ENCODE measurements at regions not wholly inside any gene's neighbourhood (a gene's known extent, or its start where the extent isn't known, plus 50 kb on each side); places are given as distances from the start of the nearest gene placed in this dataset.

DNA sequence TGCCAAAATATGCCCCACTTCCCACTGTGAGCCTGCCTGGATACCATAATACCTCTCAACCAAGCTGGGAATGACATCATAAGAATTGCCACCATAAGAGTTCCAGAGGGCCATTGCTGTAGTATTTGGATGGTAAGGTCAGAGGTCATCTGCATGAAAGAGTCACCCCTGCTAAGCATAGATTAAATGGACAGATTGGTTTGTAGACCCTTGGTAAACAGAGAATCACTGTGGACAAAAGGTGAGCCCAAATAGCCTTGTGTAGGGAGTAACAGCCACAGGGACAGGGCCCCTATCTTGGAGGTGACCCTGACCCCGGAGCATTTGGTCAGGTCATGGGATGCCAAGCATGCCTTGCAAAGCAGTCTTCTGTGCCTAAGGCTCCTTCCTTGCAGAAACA is 129.7 kb downstream of the GPAM start:
- no peaks in the 10 kb centered on the region for H3K36me3 ChIP-seq (ENCODE audit: control insufficient read depth, insufficient read depth, low read length)
- H3K27me3 ChIP-seq (ENCODE audit: control insufficient read depth, insufficient read depth, low read length), result no peaks in the 10 kb centered on the region
- H3K9me3 ChIP-seq (ENCODE audit: control insufficient read depth, insufficient read depth, low read length), result no peaks in the 10 kb centered on the region
- H3K9ac ChIP-seq (ENCODE audit: low read depth, low read length), result no peak overlapping the region
- no peaks in the 10 kb centered on the region for H3K4me1 ChIP-seq (ENCODE audit: control insufficient read depth, insufficient read depth, low read length)
- no peak overlapping the region for H3K4me3 ChIP-seq (ENCODE audit: low read depth, low read length)

DNA sequence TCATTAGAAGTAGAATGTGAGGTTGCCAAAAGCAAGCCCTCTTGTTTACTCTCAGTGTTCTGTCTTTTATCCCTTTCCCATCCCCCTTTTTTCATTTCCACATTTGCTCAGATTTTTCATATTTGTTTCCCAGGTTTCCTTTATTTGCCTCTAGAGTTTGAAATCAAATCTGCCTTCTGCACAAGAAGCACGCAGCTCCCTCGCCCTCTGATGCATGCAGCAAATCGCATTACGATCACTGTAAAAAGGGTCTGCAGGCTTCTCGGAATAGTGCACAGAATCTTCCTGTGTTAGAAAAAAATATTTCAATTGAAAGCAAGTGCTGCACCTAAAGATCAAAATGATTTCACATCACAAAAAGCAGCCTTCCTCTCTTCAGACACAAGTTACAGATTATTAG is 129.0 kb downstream of the GPAM start:
- Histone ChIP-seq H3K36me3 (ENCODE audit: control insufficient read depth, insufficient read depth, low read length) (no peaks in the 10 kb centered on the region), H3K27me3 (ENCODE audit: control insufficient read depth, insufficient read depth, low read length) (no peaks in the 10 kb centered on the region), H3K4me1 (ENCODE audit: control insufficient read depth, insufficient read depth, low read length) (no peaks in the 10 kb centered on the region), H3K9ac (ENCODE audit: low read depth, low read length) (no peak overlapping the region), H3K9me3 (ENCODE audit: control insufficient read depth, insufficient read depth, low read length) (no peaks in the 10 kb centered on the region), H3K4me3 (ENCODE audit: low read depth, low read length) (no peak overlapping the region)

DNA sequence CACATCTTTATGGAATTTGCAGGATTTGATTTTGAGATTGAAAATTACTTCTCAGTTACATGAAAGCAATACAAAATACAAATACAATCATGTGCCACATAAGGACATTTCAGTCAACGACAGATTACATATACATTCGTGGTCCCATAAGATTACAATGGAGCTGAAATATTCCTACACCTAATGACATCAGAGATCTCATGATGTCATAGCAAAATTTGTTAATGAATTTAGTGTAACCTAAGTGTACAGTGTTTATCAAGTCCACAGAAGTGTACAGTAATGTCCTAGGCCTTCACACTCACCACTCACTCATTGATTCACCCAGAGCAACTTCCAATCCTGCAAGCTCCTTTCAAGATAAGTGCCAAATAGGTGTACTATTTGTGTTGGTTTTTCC is 126.5 kb downstream of the GPAM start:
- Histone ChIP-seq H3K4me3 (ENCODE audit: low read depth, low read length) (no peak overlapping the region), H3K27me3 (ENCODE audit: control insufficient read depth, insufficient read depth, low read length) (peaks cover 3% of the 10 kb centered on the region), H3K4me1 (ENCODE audit: control insufficient read depth, insufficient read depth, low read length) (no peaks in the 10 kb centered on the region), H3K9ac (ENCODE audit: low read depth, low read length) (no peak overlapping the region), H3K9me3 (ENCODE audit: control insufficient read depth, insufficient read depth, low read length) (no peaks in the 10 kb centered on the region), H3K36me3 (ENCODE audit: control insufficient read depth, insufficient read depth, low read length) (no peaks in the 10 kb centered on the region)

DNA sequence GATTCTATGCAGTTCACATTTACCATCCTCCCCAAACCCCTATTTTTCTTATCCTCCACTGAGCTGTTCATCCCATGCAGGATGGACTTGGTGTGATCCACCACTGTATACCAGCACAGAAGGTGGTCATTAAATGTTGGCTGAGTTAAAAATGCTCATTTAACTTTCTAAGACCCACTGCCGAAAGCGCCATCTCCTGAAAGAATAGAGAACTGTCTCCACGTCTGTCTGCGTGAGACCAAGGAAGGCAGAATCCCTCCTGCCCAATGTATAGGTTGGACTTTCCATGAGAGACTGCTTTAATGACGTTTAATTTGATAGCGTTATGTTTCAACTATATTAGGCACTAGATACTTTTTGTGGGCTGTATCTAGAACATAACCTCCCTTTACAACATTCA is 124.3 kb downstream of the GPAM start:
- Histone ChIP-seq H3K4me1 (ENCODE audit: control insufficient read depth, insufficient read depth, low read length) (no peaks in the 10 kb centered on the region), H3K27me3 (ENCODE audit: control insufficient read depth, insufficient read depth, low read length) (peaks cover 3% of the 10 kb centered on the region), H3K9me3 (ENCODE audit: control insufficient read depth, insufficient read depth, low read length) (no peaks in the 10 kb centered on the region), H3K36me3 (ENCODE audit: control insufficient read depth, insufficient read depth, low read length) (no peaks in the 10 kb centered on the region), H3K9ac (ENCODE audit: low read depth, low read length) (no peak overlapping the region), H3K4me3 (ENCODE audit: low read depth, low read length) (no peak overlapping the region)

DNA sequence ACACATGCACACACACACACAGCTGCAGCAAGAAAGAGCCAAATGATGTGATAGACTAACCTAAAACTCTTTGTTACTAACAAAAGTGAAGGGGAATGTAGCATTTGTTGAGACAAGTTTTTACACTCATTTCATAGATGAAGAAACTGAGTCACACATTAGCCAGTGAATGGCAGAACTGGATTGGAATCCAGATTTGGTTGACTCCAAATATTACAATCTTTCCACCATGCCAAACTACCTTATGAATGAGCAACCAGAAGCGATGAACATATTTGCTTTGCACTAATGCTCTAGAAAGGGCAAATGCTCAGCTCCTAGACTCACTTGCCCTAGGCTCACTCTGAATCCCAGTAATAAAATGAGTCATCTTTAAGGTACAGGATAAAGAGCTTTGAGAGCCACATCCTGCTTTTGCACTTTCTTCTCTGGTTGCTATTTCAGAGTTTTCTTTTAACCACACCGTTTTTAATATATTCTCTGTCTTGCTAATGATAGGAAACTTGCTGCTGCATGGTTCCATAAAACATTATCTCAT is 111.9 kb downstream of the GPAM start:
- Histone ChIP-seq H3K4me1 (ENCODE audit: control insufficient read depth, insufficient read depth, low read length) (no peaks in the 10 kb centered on the region), H3K9me3 (ENCODE audit: control insufficient read depth, insufficient read depth, low read length) (no peaks in the 10 kb centered on the region), H3K36me3 (ENCODE audit: control insufficient read depth, insufficient read depth, low read length) (no peaks in the 10 kb centered on the region), H3K9ac (ENCODE audit: low read depth, low read length) (no peak overlapping the region), H3K27me3 (ENCODE audit: control insufficient read depth, insufficient read depth, low read length) (no peaks in the 10 kb centered on the region), H3K4me3 (ENCODE audit: low read depth, low read length) (no peak overlapping the region)

DNA sequence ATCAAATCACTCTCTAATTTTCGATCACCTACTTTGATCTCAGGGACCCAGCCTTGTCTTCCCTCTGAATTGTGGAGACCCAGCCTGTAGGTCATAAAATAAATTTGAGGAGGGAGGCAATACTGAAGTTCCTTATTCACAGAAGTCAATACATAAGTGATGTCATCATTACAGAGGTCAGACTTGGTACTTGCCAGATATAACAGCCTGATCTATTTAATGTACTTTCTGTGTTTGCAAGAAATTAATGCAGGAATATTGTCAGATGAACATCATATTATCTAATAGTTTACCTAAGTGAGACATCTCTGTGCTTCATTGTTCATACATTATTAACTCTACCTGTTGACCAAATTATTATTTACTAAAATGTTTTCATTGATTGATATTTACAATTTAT is 105.6 kb downstream of the GPAM start:
- Histone ChIP-seq H3K27me3 (ENCODE audit: control insufficient read depth, insufficient read depth, low read length) (no peaks in the 10 kb centered on the region), H3K36me3 (ENCODE audit: control insufficient read depth, insufficient read depth, low read length) (no peaks in the 10 kb centered on the region), H3K4me1 (ENCODE audit: control insufficient read depth, insufficient read depth, low read length) (peaks cover 6% of the 10 kb centered on the region), H3K4me3 (ENCODE audit: low read depth, low read length) (no peak overlapping the region), H3K9me3 (ENCODE audit: control insufficient read depth, insufficient read depth, low read length) (no peaks in the 10 kb centered on the region), H3K9ac (ENCODE audit: low read depth, low read length) (no peak overlapping the region)

DNA sequence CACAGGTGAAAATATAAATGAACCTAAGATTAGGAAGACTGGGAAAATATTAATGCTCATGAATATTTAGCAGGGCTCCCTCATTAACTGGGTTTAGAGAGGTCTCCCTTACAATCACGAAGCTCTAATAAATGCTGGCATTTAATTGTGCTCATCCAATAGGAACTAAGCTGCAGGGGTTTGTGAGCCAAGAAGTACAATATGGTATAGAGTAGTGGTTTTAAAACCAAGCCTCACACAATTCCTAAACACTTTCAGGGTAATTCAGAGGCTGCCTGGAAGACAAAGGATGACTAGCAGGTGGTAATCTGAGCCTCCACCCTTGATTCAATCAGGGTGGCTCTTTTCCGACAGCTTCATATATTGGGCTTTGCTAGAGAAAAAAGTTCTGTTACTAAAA is 103.3 kb downstream of the GPAM start:
- no peaks in the 10 kb centered on the region for H3K9me3 ChIP-seq (ENCODE audit: control insufficient read depth, insufficient read depth, low read length)
- H3K36me3 ChIP-seq (ENCODE audit: control insufficient read depth, insufficient read depth, low read length), result no peaks in the 10 kb centered on the region
- no peak overlapping the region for H3K4me3 ChIP-seq (ENCODE audit: low read depth, low read length)
- peaks cover 6% of the 10 kb centered on the region for H3K4me1 ChIP-seq (ENCODE audit: control insufficient read depth, insufficient read depth, low read length)
- no peaks in the 10 kb centered on the region for H3K27me3 ChIP-seq (ENCODE audit: control insufficient read depth, insufficient read depth, low read length)
- H3K9ac ChIP-seq (ENCODE audit: low read depth, low read length), result no peak overlapping the region

DNA sequence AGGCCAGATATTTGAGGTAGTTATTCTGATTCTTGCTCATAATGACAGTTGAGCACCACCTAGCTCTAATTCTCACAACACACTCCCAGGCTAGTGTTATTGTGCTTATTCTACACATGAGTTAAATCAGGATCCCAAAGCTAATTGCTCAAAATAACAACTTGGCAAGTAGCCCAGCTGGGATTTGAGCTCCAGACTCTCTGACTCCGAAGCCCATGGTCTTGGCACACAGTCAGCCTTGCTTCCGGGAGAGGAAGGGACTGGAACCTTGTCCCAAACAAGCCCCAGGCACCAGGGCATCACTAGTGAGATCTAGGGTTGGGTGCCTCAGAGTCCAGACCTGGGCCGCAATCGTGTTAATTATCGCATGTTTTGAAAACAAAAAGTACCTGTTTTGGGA is 101.4 kb downstream of the GPAM start:
- Histone ChIP-seq H3K4me3 (ENCODE audit: low read depth, low read length) (no peak overlapping the region), H3K9me3 (ENCODE audit: control insufficient read depth, insufficient read depth, low read length) (no peaks in the 10 kb centered on the region), H3K4me1 (ENCODE audit: control insufficient read depth, insufficient read depth, low read length) (peaks cover 6% of the 10 kb centered on the region), H3K27me3 (ENCODE audit: control insufficient read depth, insufficient read depth, low read length) (no peaks in the 10 kb centered on the region), H3K9ac (ENCODE audit: low read depth, low read length) (no peak overlapping the region), H3K36me3 (ENCODE audit: control insufficient read depth, insufficient read depth, low read length) (no peaks in the 10 kb centered on the region)

DNA sequence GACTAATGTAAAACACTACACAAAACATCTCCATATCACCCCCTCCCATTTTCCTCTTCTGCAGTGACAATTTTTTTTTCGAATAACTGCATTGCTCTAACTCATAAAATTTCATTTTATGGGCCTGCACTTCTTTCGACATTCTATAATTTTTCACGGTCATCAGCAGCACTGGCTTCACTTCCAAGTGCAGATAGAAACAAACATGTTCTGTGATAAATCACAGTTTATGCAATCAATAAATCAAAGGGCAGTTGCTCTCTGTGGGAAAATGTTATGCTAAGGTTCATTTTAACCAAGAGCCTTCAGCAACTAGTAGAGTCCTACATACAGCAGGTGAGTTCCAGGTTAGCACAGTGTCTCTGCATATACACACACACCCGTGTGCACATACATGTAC is 100.1 kb downstream of the GPAM start:
- no peaks in the 10 kb centered on the region for H3K9me3 ChIP-seq (ENCODE audit: control insufficient read depth, insufficient read depth, low read length)
- no peaks in the 10 kb centered on the region for H3K27me3 ChIP-seq (ENCODE audit: control insufficient read depth, insufficient read depth, low read length)
- no peak overlapping the region for H3K4me3 ChIP-seq (ENCODE audit: low read depth, low read length)
- H3K36me3 ChIP-seq (ENCODE audit: control insufficient read depth, insufficient read depth, low read length), result no peaks in the 10 kb centered on the region
- H3K4me1 ChIP-seq (ENCODE audit: control insufficient read depth, insufficient read depth, low read length), result peaks cover 6% of the 10 kb centered on the region
- H3K9ac ChIP-seq (ENCODE audit: low read depth, low read length), result no peak overlapping the region

DNA sequence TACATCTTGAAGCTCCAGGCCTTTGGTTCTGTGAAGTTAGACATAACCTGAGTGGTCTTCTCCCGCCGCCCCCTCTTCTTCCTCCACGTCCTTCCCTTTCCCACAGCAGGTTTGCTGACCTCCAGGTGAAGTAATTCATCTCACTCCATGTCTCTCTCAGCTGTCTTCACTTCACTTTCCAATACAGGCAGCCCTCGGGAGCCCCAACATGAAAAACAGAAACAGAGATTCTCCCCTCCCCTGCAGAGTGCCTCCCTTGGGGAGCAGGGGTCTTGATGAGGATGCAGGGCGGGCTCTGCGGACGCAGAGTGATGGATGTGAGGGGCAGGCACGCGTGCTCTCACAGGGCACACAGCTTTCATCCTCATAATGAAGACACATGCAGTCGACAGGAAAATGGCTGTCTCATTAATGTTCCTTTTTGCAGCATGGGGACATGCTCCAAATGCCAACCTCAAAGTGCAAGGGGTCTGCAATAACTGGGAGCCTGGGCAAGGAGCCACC is 95.6 kb downstream of the GPAM start:
- Histone ChIP-seq H3K4me1 (ENCODE audit: control insufficient read depth, insufficient read depth, low read length) (no peaks in the 10 kb centered on the region), H3K27me3 (ENCODE audit: control insufficient read depth, insufficient read depth, low read length) (no peaks in the 10 kb centered on the region), H3K4me3 (ENCODE audit: low read depth, low read length) (no peak overlapping the region), H3K9me3 (ENCODE audit: control insufficient read depth, insufficient read depth, low read length) (no peaks in the 10 kb centered on the region), H3K36me3 (ENCODE audit: control insufficient read depth, insufficient read depth, low read length) (no peaks in the 10 kb centered on the region), H3K9ac (ENCODE audit: low read depth, low read length) (no peak overlapping the region)

DNA sequence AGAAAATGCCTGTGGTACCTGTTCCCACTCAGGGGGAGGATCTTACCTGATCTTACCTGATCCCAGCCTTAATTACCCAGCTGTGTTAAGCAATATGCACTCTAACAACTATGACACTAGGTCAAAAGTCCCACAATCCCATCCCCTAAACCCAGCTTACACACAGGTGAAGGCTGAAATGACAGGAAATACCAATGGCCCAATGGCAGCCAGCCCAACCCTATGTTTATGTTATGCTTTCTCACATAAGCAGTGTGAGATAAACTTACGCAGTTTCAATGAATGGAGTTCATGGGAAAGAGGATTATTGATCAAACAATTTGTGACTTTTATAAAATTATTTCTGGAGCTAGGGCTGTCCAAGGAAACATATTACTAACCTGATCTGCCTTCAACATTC is 91.9 kb downstream of the GPAM start:
- H3K36me3 ChIP-seq (ENCODE audit: control insufficient read depth, insufficient read depth, low read length), result no peaks in the 10 kb centered on the region
- H3K27me3 ChIP-seq (ENCODE audit: control insufficient read depth, insufficient read depth, low read length), result no peaks in the 10 kb centered on the region
- H3K4me1 ChIP-seq (ENCODE audit: control insufficient read depth, insufficient read depth, low read length), result no peaks in the 10 kb centered on the region
- no peak overlapping the region for H3K4me3 ChIP-seq (ENCODE audit: low read depth, low read length)
- H3K9me3 ChIP-seq (ENCODE audit: control insufficient read depth, insufficient read depth, low read length), result no peaks in the 10 kb centered on the region
- no peak overlapping the region for H3K9ac ChIP-seq (ENCODE audit: low read depth, low read length)

DNA sequence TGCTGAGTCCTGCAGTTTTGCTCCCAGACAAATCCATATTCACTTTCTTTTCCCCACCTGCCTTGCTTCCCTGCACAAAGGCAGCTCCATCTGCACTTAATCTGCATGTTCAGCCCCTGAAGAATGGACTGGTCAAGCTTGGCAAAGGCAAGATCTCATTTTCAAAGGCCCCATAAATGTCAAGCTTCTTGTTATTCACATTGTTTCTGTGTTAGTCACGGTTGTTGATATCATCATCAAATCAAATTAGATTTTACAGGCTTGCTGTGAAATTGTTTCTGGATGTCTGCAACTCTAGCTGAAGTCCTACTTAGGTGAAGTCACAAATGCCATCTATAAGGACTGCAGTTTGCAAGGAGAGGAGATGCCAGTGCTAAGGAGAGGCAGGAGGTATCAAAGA is 91.0 kb downstream of the GPAM start:
- H3K9ac ChIP-seq (ENCODE audit: low read depth, low read length), result no peak overlapping the region
- no peaks in the 10 kb centered on the region for H3K4me1 ChIP-seq (ENCODE audit: control insufficient read depth, insufficient read depth, low read length)
- no peaks in the 10 kb centered on the region for H3K27me3 ChIP-seq (ENCODE audit: control insufficient read depth, insufficient read depth, low read length)
- H3K9me3 ChIP-seq (ENCODE audit: control insufficient read depth, insufficient read depth, low read length), result no peaks in the 10 kb centered on the region
- no peak overlapping the region for H3K4me3 ChIP-seq (ENCODE audit: low read depth, low read length)
- no peaks in the 10 kb centered on the region for H3K36me3 ChIP-seq (ENCODE audit: control insufficient read depth, insufficient read depth, low read length)

Data from iPS-15b (cell line).